Stimulated activated CD8-positive, alpha-beta memory T cell treated with anti-CD3 and anti-CD28 coated beads, Interleukin-4, amount 100 ng/mL, for 1 hour (primary cell): ENCODE measurements at regions not wholly inside any gene's neighbourhood (a gene's known extent, or its start where the extent isn't known, plus 50 kb on each side); places are given as distances from the start of the nearest gene placed in this dataset.

ENCODE experiments used
- DNase-seq, 2 donors: peaks; one replicate each; pipeline ENCODE4 v3.0.0-alpha.2; 2020; ENCODE audit warnings: low read depth in 2 of 2, low spot score in 1 of 2

GRCh38 chr18:47550611-47551010 lies 299.2 kb upstream of the SKOR2 start:
- DNase-seq, result no peak

- DNase-seq, result no peak
Observed at GRCh38 chr18:47549021-47549540, 297.6 kb upstream of the SKOR2 start.

DNA sequence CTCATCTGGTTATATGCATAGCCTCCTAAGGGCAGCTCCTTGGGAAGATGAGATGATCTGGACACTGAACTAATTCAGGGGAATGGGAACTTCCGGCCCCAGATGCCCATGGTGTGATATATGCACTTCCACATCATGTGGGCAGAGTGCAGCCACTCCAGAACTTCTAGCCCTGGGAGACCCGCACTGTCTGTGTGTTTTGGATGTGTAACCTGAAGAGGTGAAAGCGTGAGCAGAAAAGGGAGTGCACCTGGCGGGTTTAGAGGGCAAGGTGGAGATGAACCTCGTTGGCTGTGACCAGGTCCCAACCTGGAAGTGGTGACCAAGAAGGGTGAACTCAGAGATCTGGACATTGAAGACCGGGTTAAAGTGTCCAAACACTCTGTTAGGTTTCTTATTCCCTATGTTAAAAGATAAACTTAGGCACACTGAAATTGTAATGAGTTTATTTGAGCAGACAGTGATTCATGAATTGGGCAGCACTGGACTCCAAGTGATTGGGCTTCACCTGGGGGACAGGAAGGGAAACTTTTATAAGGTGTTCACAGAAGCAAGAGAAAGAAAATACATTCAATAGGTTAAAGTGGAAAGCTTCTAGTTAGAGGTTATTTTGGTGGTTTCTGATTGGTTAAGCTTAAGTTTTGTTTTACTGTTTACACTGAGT lies 296.2 kb upstream of the SKOR2 start:
- DNase-seq, result no peak

- no peak for DNase-seq
Observed at GRCh38 chr18:47545613-47546012, 294.2 kb upstream of the SKOR2 start.

GRCh38 chr18:47543080-47543479 lies 291.6 kb upstream of the SKOR2 start:
- DNase-seq, result no peak

GRCh38 chr18:47542551-47542950 lies 291.1 kb upstream of the SKOR2 start:
- no peak for DNase-seq

- no peak for DNase-seq
Observed at GRCh38 chr18:47531717-47532116, 280.3 kb upstream of the SKOR2 start.

DNA sequence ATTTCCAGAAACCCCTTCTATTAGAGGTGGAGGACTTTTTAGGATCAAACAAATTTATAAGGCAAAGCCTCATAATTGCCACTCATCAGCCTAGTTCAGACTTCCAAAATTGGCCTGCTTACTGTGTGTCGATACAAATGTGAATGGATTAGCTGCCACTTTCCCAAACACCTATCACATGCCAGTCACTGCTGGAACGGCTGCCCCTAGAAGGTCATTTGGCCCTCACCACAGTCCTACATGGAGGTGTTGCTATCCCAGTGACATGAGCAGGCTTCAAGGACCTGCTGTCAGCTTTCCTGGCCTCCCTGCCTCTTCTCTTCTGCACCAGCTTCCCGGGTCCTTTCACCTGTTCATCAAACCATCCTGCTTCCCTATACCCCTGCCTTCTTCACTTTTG lies 279.2 kb upstream of the SKOR2 start:
- no peak for DNase-seq

- no peak for DNase-seq
Observed at GRCh38 chr18:47528343-47528742, 276.9 kb upstream of the SKOR2 start.

DNA sequence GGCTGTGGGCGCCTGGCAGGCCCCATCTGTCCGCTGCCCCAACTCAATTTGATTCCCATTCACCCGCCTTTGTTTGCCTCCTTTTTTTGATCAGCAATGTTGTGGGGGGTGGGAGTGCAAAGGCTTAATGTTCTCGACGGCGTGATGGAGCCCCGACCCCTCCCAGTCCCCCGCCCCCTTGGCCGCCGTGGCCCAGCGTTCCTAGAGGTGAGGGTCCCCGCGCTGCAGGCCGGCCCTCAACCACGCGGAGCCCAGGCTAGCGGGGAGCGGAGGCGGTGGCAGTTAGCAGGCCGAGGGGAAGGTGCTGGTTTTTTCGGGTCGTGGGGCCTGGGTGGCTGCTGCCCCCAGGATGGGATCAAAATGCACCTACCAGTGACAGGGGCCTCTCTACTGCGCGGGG lies 274.7 kb upstream of the SKOR2 start:
- no peak for DNase-seq

- no peak for DNase-seq
Observed at GRCh38 chr18:47522359-47522758, 270.9 kb upstream of the SKOR2 start.

GRCh38 chr18:47520263-47520662 lies 268.8 kb upstream of the SKOR2 start:
- DNase-seq, result no peak

GRCh38 chr18:47519706-47520105 lies 268.2 kb upstream of the SKOR2 start:
- DNase-seq, result no peak

- no peak for DNase-seq
Observed at GRCh38 chr18:47519277-47519676, 267.8 kb upstream of the SKOR2 start.

DNA sequence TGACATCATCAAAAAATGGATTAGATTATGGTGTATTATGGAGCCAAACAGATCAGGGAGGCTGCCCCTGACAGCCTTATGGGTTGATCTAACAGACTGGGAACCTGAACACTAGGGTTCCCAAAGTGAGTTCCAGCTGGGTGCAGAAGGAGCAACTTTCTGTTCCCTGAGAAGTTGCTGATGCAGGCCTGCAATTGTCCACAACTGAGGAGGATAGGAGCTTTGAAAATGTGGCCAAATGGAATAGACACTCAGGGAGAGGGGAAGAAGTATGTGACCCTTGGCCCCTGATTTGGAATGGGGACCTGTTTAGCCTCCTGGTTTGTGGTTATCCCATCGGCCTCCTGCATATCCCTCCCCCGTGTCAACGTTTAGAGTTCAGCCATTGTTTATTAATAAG lies 262.2 kb upstream of the SKOR2 start:
- no peak for DNase-seq

- no peak for DNase-seq
Observed at GRCh38 chr18:47512726-47513435, 261.4 kb upstream of the SKOR2 start.

DNA sequence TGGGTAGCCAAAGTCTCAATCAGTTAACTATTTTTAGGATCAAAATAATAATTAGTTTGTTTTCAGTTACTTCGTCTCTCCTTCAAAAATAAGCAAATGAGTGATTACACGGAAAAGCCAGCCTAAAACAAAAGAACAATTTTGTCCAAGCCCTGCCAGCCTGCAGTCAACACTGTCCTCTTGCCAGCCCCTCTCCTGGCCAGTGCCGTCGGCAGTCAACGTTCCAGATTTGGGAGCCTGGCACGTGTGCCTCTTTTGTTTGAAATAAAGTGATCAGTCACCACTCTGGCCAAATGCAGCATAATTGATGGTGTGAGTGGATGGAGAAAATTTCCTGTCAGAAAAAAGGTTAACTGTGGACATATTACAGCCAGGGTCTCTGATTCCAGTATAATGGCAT lies 260.6 kb upstream of the SKOR2 start:
- no peak for DNase-seq

DNA sequence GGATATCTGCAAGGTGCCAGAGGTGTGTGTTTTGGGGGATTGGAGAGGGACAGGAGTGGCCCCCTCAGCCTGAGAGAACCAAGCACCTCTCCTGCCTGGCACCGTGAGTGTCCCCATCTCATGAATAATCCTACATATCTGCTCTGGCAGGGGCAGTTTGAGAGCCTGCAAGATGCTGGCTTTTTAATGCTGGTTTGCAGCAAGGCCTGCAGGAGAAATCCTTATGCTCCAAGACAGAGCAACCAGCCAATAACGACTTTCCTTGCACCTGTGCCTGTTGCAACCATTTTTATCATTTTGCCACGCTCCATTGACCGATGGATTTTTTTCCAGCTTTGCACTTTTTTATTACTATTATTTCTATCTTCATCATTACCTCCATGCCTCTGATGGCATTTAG lies 259.4 kb upstream of the SKOR2 start:
- no peak for DNase-seq

DNA sequence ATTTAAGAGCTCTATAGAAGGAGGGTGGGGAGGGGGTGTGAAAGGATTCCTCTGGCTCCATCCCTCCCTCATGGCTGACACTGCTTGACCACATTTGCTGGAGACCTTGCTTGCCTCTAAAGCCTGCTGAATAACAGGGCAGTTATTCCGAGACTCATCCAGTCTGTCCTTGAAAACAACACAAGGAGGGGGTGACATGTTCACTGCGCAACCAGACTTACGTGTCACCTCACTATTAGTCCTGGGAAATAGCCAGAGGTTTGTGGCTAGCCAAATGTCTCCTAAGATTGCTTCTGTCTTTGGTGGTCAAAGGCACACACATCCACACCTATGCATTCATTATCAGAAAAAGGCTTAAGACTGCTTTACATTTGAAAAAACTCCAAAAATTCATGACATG lies 256.2 kb upstream of the SKOR2 start:
- DNase-seq, result no peak

GRCh38 chr18:47506897-47507296 lies 255.4 kb upstream of the SKOR2 start:
- DNase-seq, result no peak

DNA sequence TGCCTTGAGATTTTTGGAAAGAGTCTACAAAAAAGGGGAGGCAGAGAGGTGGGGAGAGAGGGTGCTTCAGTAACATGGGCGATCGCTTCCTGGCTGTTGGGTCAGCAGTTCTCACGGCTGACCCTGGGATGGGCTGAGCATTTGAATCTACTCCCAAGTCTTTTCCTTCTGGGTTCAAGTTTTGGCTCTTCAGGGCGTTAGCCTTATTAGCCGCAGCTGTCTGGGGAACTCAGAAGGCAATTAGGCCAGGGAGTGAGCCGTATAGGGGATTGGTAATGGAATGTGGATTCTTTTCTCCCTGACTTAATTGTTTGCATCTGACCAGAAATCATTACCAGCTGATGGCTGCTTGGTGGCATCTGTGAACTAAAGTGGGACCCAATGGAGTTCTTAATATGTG lies 250.5 kb upstream of the SKOR2 start:
- no peak for DNase-seq

- no peak for DNase-seq
Observed at GRCh38 chr18:47500930-47501329, 249.5 kb upstream of the SKOR2 start.

GRCh38 chr18:47492691-47493090 lies 241.2 kb upstream of the SKOR2 start:
- no peak for DNase-seq
